OCI-LY3 (cell line): ENCODE measurements at regions not wholly inside any gene's neighbourhood (a gene's known extent, or its start where the extent isn't known, plus 50 kb on each side); places are given as distances from the start of the nearest gene placed in this dataset.

ENCODE experiments used
- H2AFZ ChIP-seq: fragments of 200-600, 300-600 bp; shearing (Covaris generic); 2 replicates; pipeline ENCODE4 v1.6.0; 2014; ENCODE audit warnings: antibody characterized with exemption, low read depth, low read length
- H3K27ac ChIP-seq: fragments of 200-600, 300-600 bp; sonication (generic); 2 replicates; pipeline ENCODE4 v1.5.1; 2014; ENCODE audit warnings: mild to moderate bottlenecking, low read length, moderate library complexity, mixed read lengths
- H3K27me3 ChIP-seq: fragments of 200-600, 300-600 bp; sonication (generic); 2 replicates; pipeline ENCODE4 v1.6.1; 2014; ENCODE audit warnings: low read depth, low read length, mixed read lengths
- H3K36me3 ChIP-seq: fragments of 200-600, 300-600 bp; sonication (generic); replicated peaks from 2 replicates; pipeline ENCODE3; 2014; ENCODE audit warnings: low read depth, low read length, mixed read lengths
- H3K4me1 ChIP-seq: fragments of 300-600, 200-600 bp; sonication (generic); 2 replicates; pipeline ENCODE4 v1.6.1; 2014; ENCODE audit warnings: low read length, mixed read lengths
- H3K4me2 ChIP-seq: fragments of 200-600, 300-600 bp; sonication (generic); 2 replicates; pipeline ENCODE4 v1.6.1; 2014; ENCODE audit warnings: low read length, mixed read lengths
- H3K4me3 ChIP-seq: fragments of 300-600, 200-600 bp; sonication (generic); 2 replicates; pipeline ENCODE4 v1.5.1; 2014; ENCODE audit warnings: antibody characterized with exemption, mild to moderate bottlenecking, low read length, moderate library complexity
- H3K79me2 ChIP-seq: fragments of 300-600, 200-600 bp; shearing (Covaris generic); 2 replicates; pipeline ENCODE4 v1.6.1; 2014; ENCODE audit warnings: mild to moderate bottlenecking, low read length, mixed read lengths
- H3K9ac ChIP-seq: fragments of 300-600, 200-600 bp; shearing (Covaris generic); 2 replicates; pipeline ENCODE4 v1.6.0; 2014; ENCODE audit warnings: mild to moderate bottlenecking, low read length, moderate library complexity
- H3K9me3 ChIP-seq: fragments of 200-600, 300-600 bp; shearing (Covaris generic); 2 replicates; pipeline ENCODE4 v1.6.1; 2014; ENCODE audit warnings: low read length, mixed read lengths; ENCODE audit not compliant: insufficient read depth
- H4K20me1 ChIP-seq: fragments of 200-600, 300-600 bp; sonication (generic); 2 replicates; pipeline ENCODE4 v1.6.1; 2016; ENCODE audit warnings: low read length, mixed read lengths; ENCODE audit not compliant: insufficient read depth
- EZH2phosphoT487 ChIP-seq: fragments of 200-600 bp; shearing (Covaris generic); IDR thresholded peaks from 2 replicates; pipeline ENCODE4 v1.6.1; 2018; ENCODE audit warnings: antibody characterized with exemption, mixed run types, low read depth
- TF ChIP-seq, protein P1 (sequence below): fragments of 200-600, 300-600 bp; sonication (generic); IDR thresholded peaks from 2 replicates; pipeline ENCODE4 v1.5.1; 2014; ENCODE audit warnings: antibody characterized with exemption, low read length, low read depth

DNA sequence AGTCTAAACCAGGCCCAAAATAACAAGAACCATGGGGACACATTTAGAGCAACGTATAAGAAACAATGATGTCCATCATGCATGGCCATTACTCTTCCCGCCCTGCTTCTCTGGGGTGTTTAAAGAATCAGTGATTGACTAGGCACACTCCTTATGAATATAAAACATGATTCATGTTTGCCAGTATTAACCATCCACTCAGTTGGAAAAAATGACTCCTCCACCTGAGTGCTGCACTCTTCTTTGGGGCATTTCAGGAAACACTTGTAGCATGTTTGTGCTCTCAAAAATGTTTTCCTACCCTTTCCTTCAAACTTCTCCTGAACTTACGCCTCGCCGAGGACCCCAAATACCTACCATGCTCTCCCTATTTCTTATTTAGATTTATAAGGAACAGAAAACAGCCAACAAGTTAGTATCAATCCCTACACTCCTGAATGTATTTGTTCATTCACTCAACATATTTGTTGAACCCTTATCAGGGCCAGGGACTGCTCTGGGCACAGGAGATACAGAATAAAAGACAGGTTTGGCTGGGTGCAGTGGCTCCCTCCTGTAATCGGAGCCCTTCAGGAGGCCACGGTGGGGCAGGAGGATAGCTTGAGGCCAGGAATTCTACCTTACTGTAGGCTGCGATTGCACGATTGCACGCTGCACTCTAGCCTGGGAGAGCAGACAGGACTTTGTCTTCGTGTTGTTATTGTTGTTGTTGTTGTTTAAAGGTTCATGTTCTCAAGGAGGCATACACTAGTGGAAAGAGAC, 137.0 kb downstream of the TMCO5A start:
- H3K4me3 ChIP-seq, result peak overlapping the region; percentile 80; the same call in 1 of the 2 replicates
- H3K4me2 ChIP-seq, result peak overlapping the region; percentile 93
- H3K79me2 ChIP-seq, result no peaks in the 10 kb centered on the region
- H3K4me1 ChIP-seq, result peaks cover 45% of the 10 kb centered on the region
- no peaks in the 10 kb centered on the region for H3K9me3 ChIP-seq
- no peak overlapping the region for H3K27ac ChIP-seq
- H4K20me1 ChIP-seq, result no peaks in the 10 kb centered on the region
- H3K9ac ChIP-seq, result no peak overlapping the region
- no peaks in the 10 kb centered on the region for H3K27me3 ChIP-seq
- TF ChIP-seq EZH2phosphoT487, result no peak
- TF ChIP-seq, protein P1, sequence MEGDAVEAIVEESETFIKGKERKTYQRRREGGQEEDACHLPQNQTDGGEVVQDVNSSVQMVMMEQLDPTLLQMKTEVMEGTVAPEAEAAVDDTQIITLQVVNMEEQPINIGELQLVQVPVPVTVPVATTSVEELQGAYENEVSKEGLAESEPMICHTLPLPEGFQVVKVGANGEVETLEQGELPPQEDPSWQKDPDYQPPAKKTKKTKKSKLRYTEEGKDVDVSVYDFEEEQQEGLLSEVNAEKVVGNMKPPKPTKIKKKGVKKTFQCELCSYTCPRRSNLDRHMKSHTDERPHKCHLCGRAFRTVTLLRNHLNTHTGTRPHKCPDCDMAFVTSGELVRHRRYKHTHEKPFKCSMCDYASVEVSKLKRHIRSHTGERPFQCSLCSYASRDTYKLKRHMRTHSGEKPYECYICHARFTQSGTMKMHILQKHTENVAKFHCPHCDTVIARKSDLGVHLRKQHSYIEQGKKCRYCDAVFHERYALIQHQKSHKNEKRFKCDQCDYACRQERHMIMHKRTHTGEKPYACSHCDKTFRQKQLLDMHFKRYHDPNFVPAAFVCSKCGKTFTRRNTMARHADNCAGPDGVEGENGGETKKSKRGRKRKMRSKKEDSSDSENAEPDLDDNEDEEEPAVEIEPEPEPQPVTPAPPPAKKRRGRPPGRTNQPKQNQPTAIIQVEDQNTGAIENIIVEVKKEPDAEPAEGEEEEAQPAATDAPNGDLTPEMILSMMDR, result no peak
- H3K36me3 ChIP-seq, result no peaks in the 10 kb centered on the region
- no peak overlapping the region for H2AFZ ChIP-seq

DNA sequence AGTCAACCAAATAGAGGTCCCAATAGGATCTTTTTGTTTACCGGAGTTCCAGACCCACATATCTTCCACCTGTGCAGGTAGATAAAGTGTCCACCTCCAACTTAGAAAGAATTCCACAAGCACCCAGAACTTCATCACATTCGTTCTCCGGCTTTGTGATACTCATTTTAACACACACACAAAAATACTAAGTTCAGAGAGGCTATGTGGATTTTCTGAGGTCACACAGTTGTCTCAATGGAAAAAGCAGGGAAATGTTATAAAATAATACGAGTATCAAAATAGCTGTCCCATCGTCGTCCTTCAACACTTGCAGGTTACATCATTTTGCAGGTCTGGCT, 137.5 kb downstream of the TMCO5A start:
- H3K9me3 ChIP-seq, result no peaks in the 10 kb centered on the region
- H2AFZ ChIP-seq, result peak overlapping the region; percentile 89
- no peaks in the 10 kb centered on the region for H4K20me1 ChIP-seq
- H3K27ac ChIP-seq, result peak overlapping the region; percentile 35; the same call in 1 of the 2 replicates
- H3K36me3 ChIP-seq, result no peaks in the 10 kb centered on the region
- H3K4me1 ChIP-seq, result peaks cover 49% of the 10 kb centered on the region
- H3K4me2 ChIP-seq, result peak overlapping the region; percentile 93
- H3K9ac ChIP-seq, result peak overlapping the region; percentile 74
- no peaks in the 10 kb centered on the region for H3K79me2 ChIP-seq
- TF ChIP-seq, protein P1, result no peak
- no peak for TF ChIP-seq EZH2phosphoT487
- H3K27me3 ChIP-seq, result no peaks in the 10 kb centered on the region
- peak overlapping the region; percentile 80 for H3K4me3 ChIP-seq

DNA sequence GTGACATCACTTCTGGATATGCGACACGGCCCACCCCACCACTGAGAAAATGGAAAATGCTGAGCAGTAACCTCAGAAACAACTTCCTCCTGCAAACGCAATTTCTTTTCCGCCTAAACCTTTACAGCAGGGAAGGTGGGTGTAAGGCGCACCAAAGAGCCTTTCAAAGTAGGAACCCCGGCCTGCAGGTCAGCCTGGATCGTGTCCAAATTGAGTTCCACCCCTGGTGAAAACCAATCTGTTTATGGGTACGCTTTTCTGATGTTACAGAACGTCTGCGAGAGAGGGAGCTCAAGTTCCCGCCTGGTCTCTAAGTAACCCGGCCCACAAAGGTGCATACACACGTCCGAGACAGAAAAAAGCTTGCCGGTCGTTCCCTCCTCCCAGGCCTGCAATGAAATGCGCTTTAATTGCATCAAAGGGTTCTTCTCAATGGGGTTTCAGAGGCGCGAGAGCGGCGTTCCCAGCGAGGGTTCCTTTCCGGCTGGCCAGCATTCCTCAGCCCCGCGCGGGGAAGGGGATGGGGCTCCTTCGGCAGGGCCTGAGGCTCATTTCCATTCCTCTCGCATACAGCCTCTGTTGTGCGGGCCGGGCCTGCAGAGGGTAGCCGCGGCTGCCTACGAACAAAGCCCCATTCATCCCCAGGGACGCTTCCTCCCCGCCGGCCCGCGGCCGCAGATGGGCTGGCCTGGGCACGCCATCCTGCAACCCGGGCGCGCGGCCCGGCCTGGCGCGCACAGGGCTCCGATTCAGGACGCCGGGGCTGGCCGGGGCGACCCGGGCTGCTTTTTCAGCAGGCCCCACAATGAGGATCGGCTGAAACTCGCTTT, 138.1 kb downstream of the TMCO5A start:
- H4K20me1 ChIP-seq, result no peaks in the 10 kb centered on the region
- no peaks in the 10 kb centered on the region for H3K36me3 ChIP-seq
- H3K4me2 ChIP-seq, result peak overlapping the region; percentile 93
- H2AFZ ChIP-seq, result peak overlapping the region; percentile 89
- TF ChIP-seq, protein P1, result peak; percentile 53
- TF ChIP-seq EZH2phosphoT487, result no peak
- peaks cover 54% of the 10 kb centered on the region for H3K4me1 ChIP-seq
- peak overlapping the region; percentile 80 for H3K4me3 ChIP-seq
- H3K79me2 ChIP-seq, result no peaks in the 10 kb centered on the region
- peak overlapping the region; percentile 35 for H3K27ac ChIP-seq
- H3K27me3 ChIP-seq, result no peaks in the 10 kb centered on the region
- peak overlapping the region; percentile 74 for H3K9ac ChIP-seq
- no peaks in the 10 kb centered on the region for H3K9me3 ChIP-seq

DNA sequence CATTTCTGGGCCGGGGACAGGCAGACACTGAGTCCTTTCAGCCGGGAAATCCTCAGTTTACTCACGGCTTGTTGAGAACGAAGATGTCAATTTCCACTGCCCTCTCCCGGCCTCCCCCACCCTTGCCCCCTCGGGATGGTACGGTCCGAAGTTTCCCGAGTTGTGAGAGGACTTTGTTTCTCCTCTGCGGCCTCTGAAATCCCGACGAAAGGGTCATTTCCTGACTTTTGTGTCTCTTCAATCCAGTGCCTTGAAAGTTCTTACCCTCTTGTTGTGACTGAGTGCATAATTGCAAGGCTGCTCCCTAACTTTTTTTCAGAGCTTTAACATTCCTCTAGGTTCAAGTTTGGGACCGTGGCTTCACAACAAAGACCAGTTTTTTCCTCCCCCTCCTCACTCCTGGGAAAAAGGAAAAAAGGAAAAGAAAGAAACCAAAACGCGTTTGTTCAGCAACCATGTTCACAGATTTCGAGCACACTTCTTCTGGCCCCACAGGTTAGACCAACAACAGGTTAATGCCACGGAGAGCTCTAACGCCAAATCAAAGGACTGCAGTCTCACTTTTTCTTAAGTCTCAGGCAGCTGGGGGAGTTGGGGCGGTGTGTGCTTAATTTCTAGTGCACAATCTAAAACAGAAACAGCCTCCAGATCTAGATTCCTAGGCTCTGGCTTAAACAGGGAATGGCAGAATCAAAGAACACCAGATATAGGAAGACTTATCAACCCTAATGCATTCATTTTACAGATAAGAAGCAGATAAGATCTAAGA, 138.9 kb downstream of the TMCO5A start:
- H3K4me2 ChIP-seq, result peak overlapping the region; percentile 93
- peak overlapping the region; percentile 35; the same call in 1 of the 2 replicates for H3K27ac ChIP-seq
- no peaks in the 10 kb centered on the region for H3K27me3 ChIP-seq
- no peaks in the 10 kb centered on the region for H3K36me3 ChIP-seq
- no peaks in the 10 kb centered on the region for H4K20me1 ChIP-seq
- no peaks in the 10 kb centered on the region for H3K9me3 ChIP-seq
- H3K79me2 ChIP-seq, result no peaks in the 10 kb centered on the region
- H3K4me3 ChIP-seq, result peak overlapping the region; percentile 80
- H3K9ac ChIP-seq, result peak overlapping the region; percentile 74
- peak overlapping the region; percentile 89 for H2AFZ ChIP-seq
- TF ChIP-seq, protein P1, result no peak
- H3K4me1 ChIP-seq, result peaks cover 48% of the 10 kb centered on the region
